Dedifferentiated amniotic fluid mesenchymal stem cell (primary cell): ENCODE measurements at regions not wholly inside any gene's neighbourhood (a gene's known extent, or its start where the extent isn't known, plus 50 kb on each side); places are given as distances from the start of the nearest gene placed in this dataset.
"Not testable (repeated sequence)": the region's sequence is repeated elsewhere in the genome, so short reads cannot be mapped to it uniquely, and the experiment has no call there.

Experiments used
- DNase-seq: peaks from one replicate; pipeline ENCODE4 v3.0.0-alpha.2; 2016; ENCODE audit errors: extremely low spot score

DNA sequence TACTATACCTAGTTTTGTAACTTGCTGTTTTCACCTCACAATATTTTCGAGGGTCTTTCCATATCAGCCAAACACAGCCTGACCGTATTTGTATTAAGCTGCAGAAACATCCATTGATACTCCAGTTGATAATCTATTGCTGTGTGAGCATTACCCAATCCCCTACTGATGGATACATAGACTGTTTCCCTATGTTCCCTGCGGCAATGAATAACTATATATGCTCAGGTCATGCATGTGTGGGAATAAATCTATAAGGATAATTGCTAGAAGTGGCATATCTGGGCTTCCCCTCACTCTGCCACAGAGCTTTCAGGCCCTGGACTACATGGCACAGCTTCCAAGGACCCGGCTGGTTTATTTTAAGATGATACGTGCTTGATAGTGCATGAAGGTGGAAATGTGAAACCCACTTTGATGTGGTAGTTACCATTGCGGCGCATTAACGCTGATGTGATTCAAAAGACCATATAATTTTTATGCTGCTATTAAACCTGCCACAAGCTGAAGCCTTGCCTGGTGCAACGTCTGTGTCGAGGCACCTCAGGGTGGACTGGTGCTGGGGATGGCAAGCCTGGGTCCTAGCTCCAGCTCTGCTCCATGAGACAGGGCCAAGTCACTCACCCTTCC lies 81.4 kb upstream of the KCNK12 start:
- no peak for DNase-seq

DNA sequence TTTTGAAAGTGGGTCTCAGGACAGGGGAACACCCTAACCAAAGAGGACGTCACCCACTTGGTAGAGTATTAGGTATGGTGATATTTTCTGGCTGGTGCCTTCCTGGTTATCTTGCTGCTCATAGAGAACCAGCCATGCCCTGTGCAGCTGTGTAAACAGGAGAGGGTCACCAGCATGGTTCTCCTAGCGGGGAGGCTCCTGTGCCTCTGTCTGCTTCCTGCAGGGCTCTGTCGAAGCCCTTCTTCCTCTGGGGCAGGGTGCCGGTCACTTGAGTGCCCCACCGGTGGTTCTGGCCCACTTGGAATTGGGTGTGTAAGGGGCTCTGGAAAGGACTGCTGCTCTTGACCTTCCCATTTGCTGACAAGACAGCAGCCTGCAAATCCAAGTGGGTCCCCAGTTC lies 80.5 kb upstream of the KCNK12 start:
- no peak for DNase-seq

DNA sequence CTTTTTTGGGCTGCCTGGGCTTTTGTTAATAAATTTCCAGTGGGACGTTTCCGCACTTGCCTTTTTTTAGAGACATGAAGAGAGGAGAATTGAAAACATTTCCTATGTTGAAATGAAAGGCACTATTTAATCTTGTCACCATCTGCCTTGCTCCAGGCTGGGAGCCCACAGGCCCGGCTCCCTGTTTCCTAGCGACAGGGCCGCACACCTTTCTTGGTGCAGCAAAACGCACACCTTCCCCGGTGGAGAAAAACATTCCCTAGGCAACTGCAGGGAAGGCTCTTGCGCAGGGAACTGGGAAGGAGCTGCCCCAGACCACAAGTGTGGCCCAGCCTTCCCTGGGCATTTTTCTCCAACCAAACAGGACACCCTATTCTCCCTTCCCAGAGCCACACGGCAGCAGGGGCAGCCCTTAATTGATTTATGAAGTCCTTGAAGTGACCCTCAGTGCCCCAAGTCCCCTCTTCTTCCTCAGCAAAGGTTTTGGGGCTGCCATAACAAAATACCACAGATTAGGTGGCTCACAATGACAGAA lies 79.3 kb upstream of the KCNK12 start:
- DNase-seq: no peak

DNA sequence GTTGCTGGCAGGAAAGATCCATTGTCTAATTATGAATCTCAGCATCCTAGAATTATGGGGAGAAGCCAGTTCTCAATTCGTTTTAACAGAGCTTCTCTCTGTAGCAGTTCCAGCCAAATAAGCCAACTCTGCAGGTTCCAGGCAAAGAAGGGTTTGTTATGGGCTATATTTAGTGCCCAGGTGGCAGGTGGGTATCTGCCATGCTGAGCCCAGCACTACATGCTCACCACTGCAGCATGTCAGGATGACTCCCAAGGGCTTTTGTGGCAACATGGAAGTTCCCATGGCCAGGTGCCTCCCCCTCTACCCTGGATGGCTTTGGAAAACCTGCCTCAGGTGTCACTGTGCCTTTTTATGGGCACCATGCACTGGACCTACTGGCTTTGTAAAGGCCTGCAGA lies 74.5 kb upstream of the KCNK12 start:
- no peak for DNase-seq

DNA sequence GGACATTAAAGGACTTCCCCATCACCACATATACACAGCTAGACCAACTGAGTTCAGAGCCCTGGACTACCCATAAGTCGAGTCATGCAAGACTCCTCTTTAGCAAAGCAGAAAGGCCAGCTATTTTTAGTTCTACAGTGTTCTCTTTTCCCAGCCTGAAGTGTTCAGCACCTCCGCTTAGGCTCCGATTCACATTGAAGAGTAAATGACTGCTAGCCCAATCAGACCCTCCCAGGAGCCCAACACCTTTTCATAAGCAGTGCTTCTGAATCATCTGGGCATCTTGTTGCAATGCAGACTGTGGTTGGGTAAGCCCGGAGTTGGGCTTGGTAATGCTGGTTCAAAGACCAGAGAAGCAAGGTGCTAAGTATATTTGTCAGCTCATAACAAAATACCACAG lies 73.6 kb upstream of the KCNK12 start:
- DNase-seq: no peak

DNA sequence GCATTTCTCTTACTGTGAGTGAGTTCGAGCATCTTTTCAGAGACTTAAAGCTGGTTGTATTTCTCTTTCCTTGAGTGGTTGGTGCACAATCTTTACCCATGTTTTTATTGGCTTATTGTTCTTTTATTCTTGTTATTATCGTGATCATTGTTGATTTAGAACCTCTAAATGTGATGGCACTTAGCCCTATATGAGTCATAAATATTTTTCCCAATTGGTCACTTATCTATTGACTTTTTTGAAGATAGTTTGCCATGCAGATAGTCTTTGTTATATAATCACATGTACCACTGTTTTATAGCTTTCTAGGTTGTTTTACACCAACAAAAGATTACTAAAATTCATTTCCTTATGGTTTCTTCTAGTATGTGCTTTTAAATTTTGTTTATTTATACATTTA lies 70.6 kb upstream of the KCNK12 start:
- DNase-seq: no peak

DNA sequence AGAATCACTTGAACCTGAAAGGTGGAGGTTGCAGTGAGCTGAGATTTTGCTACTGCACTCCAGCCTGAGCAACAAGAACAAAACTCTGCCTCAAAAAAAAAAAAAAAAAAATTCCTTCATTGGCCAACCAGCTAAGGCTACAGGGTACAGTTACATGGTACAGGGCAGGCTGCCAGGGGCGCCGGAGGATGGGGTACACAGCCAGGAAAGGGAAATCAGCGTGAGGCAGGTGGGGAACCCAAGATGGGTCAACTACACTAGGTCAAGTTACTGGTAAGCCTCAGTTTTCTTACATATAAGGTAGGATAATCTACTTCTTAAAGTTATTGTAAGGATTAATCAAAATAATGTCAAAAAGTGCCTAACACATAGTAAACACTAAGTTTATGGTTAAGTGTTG lies 69.6 kb upstream of the KCNK12 start:
- DNase-seq: no peak

DNA sequence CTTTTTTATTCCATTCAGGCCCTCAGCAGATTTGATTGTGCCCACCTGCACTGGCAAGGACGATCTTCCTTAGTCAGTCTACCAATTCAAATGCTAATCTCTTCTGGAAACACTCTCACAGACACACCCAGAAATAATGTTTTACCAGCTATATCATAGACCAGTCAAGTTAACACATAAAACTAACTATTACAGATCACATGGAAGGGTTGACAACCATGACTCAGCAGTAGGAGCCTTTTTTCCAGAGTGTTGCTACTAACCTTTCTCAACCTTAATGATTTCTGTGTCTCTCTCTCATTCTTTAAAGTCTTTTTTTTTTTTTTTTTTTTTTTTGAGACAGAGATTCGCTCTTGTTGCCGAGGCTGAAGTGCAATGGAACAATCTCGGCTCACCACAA lies 68.7 kb upstream of the KCNK12 start:
- DNase-seq: no peak

DNA sequence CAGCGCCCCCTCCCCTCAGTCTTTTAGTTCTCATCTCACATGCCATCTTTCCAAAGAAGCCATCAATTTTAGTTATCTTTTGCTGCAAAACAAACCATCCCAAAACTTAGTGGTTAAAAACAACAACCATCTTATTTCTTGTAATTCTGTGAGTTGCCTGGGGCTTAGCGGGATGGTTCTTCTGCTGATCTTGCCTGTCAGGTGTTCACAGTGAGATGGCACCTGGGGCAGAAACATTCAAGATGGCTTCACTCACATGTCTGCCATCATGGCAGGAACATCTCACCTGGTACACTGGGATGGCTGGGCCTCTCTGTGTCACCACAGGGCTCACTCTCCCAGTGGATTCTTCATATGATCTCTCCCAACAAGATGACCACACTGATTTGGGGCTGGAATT lies 67.6 kb upstream of the KCNK12 start:
- no peak for DNase-seq

DNA sequence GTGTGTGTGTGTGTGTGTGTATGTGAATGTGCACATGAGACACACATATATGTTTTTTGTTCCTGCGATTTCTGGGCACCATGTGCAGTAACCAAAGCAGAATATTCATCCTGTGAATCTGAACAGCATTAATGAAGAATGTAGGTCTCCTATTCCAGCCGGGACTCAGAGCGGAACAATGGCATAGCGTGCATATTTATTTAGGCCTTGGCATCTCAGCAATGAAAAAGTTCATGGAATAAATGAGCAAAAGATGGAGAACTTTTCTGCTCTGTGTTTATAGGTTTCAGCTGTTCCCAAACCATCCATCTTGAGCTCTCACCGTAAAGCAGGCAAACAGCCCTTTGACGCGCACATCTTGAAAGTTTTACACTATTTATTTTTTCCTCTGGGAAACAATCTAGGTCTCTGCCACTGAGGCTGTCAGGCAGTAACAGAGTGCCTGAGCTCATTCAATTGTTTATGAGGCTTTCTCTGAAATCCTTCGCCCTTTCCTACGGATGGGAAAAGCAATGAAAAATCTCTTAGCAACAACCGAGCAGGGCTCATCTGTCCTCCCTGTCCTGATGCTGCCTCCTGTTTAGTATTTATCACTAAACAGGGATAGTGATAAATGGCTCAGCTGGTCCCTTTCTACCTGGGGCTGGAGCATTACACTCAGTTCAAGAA lies 65.9 kb upstream of the KCNK12 start:
- no peak for DNase-seq

DNA sequence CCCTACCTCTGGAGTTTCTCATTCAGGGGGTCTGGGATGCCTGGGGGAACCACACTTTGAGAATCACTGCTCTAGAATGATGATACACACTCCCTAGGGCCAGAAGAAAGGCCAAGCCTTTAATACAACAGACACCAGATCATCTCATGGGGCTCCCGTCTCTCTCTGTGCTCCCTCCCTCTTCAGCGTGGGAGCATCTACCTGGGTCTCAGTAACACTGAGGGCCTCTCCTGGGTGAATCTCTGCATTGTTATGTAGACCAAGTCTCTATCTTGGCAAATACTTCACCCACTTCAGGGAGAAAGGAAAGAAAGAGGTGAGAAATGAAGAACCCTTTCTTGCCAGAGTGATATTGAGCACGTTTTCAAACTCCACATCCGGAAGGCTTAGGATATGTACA lies 65.4 kb upstream of the KCNK12 start:
- DNase-seq: no peak

DNA sequence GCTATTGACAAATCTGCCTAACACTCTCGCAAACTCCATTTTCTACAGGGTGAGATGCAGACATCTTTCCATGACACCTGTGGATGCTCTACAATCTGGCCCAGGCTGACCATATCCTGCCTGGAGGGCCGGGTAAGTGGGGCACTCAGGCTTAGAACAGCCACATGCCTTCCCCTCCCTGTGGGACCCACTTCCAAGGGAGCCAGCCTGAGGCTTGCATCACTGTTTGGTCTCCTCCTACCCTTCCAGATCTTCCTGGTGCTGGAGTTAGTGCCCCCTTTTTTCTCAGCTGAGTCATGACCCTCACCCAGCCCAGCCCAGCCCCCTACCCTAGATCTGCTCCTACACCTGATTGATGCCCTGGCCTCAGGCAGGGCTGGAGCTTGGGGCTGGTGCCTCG lies 62.0 kb upstream of the KCNK12 start:
- DNase-seq: no peak

DNA sequence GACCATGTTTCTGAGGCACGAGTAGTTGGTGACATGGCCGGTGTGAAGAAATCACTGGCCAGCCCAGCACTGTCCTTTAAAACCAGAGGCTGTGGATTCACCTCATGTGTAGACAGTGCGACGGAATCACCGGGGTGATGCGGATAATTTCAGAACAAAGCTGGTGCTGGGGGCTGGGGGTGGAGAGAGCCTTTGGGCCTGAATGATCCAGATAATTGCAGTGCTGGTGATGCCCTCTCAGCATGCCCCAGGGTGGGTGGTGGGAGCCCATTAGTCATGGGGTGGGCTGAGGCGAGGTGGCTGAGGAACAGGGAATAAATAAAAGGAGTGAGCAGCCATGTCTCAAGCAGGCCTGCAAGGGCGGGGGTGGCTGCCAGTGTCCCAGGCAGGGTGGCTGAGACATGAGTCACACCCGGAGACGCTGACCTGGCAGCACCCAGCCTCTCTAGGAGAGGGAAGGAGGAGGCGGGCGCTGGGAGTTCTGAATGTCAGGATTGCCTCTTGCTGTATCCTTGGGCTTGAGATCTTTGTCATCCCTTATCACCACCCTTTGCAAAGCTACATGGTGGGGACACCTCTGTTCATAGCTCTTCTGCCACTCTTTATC lies 61.1 kb upstream of the KCNK12 start:
- DNase-seq: peak; percentile 46

DNA sequence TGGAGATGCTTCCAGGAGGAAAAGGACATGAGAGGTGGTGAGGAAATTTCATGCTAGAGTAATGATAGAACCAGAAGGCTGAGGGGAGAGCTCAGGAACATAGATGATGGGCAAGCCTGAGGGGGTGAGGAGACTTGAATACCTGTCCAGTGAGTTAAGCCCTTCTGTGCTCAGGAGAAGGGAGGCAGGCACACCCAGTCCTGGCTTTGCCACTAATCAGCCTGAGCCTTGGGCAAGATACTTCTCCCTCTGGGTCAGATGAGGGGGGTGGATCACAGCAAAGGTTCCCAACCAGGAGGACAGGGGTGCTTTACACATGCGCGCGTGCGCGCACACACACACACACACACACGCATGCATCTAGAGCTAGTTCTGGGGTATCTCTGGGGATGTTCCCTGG lies 60.5 kb upstream of the KCNK12 start:
- no peak for DNase-seq

DNA sequence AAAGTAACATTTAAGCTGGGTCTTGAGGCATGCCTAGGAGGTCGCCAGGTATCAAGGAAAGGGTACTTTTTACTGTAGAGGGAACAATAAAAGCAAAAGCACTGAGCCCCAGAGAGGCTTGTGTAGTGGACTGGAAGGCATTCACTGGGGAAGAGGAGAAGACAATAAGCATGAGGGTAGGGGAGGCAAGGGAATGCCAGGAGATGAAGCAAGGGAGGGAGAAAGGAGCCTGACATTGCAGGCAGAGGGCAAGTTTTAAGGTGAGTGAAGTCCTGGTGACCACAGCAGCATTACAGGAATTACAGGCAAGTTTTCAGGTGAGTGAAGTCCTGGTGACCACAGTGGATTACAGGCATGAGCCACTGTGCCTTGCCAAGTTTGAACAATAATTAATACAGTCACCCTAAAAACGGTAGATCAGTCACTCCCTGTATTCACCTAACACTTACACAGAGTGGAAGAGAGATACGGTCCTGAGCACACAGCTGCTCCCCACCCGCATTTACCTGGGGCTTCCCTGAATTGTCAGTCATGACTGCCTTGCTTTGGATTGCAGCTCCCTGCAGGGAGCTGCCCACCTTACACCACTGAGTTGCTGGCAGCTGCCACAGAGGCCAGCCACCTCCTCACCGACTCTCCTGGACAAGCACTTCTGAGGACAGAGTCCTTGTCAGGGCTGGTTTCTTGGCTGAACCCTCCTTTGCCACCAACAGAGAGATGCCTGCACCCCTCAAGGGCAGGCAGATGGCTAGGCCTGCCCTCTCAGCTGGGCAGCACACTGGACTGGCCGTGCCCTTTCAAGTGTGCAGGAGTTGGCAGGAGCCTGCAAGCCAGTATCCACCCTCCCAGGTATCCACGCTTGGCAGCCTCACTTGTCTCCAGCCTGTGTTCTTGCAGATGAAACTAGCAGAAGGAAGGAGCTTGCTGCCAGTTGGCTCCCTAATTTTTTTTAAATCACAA lies 59.0 kb upstream of the KCNK12 start:
- no peak for DNase-seq

DNA sequence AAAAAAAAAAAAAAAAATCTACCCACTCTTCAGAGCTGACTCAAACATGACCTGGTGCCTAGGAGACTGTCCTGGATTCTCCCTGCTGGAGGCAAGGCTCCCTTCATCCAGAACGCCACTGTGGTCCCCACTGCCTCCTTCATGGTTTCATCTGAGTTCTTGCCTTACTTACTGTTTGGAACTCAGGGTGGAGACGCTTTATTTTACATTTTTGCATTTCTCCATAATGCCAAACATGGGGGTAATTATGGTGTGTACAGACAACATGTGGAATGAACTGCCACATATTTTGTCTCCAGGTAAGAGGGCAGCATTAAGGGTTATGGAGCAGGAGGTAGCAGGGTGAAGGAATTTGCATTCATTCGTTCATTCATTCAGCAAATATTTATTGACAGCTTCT lies 58.1 kb upstream of the KCNK12 start:
- DNase-seq: no peak

DNA sequence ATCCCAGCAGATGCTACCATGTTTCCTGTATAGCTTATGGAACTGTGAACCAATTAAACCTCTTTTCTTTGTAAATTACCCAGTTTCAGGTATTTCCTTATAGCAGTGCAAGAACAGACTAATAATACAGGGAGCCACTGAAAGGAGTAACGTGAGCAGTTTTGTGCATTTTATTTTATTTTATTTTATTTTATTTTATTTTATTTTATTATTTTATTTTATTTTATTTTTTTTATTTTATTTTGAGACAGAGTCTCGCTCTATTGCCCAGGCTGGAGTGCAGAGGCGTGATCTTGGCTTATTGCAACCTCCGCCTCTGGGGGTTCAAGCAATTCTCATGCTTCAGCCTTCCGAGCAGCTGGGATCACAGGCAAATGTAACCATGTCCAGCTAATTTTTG lies 55.9 kb upstream of the KCNK12 start:
- no peak for DNase-seq

DNA sequence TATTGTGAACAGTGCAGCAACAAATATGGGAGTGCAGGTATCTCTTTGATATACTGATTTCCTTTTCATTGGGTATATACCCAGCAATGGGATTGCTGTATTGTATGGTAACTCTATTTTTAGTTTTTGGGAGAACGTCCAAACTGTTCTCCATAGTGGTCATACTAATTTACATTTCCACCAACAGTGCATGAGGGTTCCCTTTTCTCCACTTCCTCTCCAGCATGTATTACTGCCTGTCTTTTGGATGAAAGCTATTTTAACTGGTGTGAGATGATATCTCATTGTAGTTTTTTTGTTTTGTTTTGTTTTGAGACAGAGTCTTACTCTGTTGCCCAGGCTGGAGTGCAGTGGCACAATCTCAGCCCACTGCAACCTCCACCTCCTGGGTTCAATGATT lies 52.4 kb upstream of the KCNK12 start:
- DNase-seq: not testable (repeated sequence)

DNA sequence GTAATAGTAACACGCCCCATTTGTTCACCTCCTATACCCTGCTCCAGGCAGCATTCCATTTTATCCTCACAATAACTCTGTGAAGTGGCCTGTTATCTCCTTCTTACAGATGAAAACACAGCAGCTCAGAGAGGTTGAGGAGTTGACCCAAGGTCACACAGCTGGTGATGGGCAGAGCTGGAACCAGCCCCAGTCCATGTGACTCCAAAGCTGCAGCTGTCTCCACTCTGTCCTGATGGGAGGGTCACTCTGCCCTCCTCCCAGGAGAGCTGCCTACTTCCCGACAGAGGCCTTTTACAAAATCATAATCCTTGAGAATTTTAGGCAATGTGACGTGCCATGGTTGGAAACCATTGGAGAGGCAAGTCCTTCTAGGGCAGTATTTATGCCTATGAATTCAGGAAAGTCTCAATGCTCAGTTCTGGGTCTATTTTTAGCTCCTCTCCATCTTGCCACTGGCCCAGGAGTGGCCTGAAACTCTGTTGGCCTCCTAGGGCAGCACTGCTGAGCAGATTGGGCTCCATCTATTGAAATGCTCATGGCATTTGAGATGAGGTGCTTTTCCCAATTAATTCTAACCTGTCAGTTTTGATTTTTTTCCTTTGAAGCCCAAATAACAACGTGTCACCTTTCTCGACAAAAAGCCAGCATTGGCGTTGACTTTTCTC lies 50.1 kb upstream of the KCNK12 start:
- DNase-seq: no peak
